AG04449 (cell line): ENCODE measurements at regions not wholly inside any gene's neighbourhood (a gene's known extent, or its start where the extent isn't known, plus 50 kb on each side); places are given as distances from the start of the nearest gene placed in this dataset.

Experiments
- CTCF ChIA-PET: fragments of 350-600 bp; formaldehyde crosslinking; extraction: SDS; loops from one replicate; lab custom pipeline; 2021; ENCODE audit warnings: antibody characterized with exemption; lab: Yijun Ruan, JAX
- POLR2A ChIA-PET: fragments of 400-600, 350-600 bp; formaldehyde crosslinking; extraction: SDS; loops from one replicate; lab custom pipeline; 2020; ENCODE audit warnings: antibody characterized with exemption, inconsistent platforms; lab: Yijun Ruan, JAX
- DNase-seq: peaks from one replicate; pipeline ENCODE4 v3.0.0-alpha.2; 2010; ENCODE audit warnings: low read depth, low spot score
- H3K4me3 ChIP-seq: 2 replicates; pipeline ENCODE4 v1.5.1; 2011; ENCODE audit warnings: low read depth, mild to moderate bottlenecking, control low read depth, low read length
- TF ChIP-seq, protein P1 (sequence below): IDR thresholded peaks from one replicate; pipeline ENCODE4 v1.5.1; 2011; ENCODE audit warnings: mild to moderate bottlenecking, moderate library complexity, low read length, control low read depth, inconsistent platforms; ENCODE audit not compliant: insufficient read depth; ENCODE audit errors: missing control alignments

DNA sequence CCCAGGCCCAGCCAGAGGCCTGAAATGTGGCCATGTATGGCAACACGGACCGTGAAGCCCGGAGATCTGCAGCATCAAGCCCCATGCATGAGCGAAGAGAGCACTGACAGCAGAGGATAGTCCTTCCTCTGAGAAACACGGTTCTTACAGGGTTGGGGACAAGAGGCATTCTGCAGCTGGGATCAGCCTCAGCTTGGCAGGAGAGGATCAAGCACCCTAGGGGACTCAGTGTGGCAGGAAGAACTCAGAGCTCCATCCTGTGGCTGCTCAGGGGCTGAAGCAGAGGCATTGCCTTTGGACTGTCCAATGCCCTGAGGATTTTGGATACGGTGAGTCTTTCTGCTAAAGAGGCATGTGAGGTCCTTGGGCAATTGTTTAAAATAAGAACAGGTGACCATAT lies 368.7 kb downstream of the ZNF516 start:
- TF ChIP-seq, protein P1, sequence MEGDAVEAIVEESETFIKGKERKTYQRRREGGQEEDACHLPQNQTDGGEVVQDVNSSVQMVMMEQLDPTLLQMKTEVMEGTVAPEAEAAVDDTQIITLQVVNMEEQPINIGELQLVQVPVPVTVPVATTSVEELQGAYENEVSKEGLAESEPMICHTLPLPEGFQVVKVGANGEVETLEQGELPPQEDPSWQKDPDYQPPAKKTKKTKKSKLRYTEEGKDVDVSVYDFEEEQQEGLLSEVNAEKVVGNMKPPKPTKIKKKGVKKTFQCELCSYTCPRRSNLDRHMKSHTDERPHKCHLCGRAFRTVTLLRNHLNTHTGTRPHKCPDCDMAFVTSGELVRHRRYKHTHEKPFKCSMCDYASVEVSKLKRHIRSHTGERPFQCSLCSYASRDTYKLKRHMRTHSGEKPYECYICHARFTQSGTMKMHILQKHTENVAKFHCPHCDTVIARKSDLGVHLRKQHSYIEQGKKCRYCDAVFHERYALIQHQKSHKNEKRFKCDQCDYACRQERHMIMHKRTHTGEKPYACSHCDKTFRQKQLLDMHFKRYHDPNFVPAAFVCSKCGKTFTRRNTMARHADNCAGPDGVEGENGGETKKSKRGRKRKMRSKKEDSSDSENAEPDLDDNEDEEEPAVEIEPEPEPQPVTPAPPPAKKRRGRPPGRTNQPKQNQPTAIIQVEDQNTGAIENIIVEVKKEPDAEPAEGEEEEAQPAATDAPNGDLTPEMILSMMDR = no peak
- H3K4me3 ChIP-seq = no peak overlapping the region
- no peak for DNase-seq
- ChIA-PET CTCF (no interaction called here), POLR2A (no interaction called here)

DNA sequence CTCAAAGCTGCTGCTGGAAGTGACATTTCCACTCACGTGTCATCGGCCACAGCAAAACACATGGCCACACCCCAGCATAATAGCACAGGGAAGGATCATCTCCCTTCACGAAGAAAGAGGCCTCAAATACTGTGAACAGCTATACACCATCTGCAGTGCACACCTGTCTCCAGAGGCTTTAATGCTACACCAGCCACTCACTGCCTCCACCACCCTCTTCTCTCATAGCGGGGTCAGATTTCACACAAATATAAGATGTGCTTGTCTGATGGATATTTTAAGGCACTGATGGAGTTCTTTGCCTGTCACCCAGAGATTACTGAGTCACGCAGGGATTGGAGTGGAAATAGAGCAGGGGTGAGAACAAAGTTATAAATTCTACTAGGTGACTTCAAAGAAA lies 374.0 kb downstream of the ZNF516 start:
- CTCF ChIA-PET = no interaction called here

DNA sequence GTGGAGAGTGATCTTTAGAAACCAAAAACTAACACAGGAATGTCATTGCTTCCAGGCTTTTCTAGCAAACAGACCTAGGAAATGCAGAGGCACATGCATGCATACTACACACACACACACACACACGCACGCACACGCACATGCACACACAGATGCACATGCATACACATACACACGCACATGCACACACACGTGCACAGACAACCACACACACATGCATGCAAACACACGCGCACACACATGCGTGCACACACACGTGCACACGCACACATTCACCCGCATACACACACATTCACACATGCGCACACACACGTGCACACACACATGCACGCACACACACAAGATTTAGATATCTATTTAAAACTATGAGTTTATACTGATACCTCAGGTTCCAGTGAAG lies 379.5 kb downstream of the ZNF516 start:
- CTCF ChIA-PET = no interaction called here
- POLR2A ChIA-PET = no interaction called here
- TF ChIP-seq, protein P1 = no peak
- no peak for DNase-seq
- no peak overlapping the region for H3K4me3 ChIP-seq

More for the DNA sequence above, 374.0 kb downstream of the ZNF516 start:
- no peak for DNase-seq
- H3K4me3 ChIP-seq = no peak overlapping the region
- POLR2A ChIA-PET = no interaction called here
- TF ChIP-seq, protein P1 = no peak

DNA sequence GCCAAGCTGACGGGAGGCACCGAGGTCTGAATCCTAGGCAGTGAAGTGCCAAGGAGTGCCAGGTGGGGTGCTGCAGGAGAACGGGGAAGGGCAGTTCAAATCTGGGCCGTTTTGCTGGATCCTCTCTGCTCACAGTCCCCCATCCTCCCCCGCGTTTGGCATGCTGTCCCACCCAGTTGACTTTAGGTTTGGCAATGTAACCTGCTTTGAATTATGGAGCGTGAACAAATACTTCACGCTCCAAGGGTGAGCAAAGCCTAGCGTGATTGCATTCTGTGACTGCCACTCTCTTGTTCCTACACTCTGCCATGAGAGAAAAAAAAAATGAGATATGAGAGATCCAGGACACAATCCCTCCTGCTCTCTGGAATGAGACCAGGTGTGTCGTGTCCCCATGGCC lies 381.9 kb downstream of the ZNF516 start:
- POLR2A ChIA-PET = no interaction called here
- CTCF ChIA-PET = no interaction called here
- no peak overlapping the region for H3K4me3 ChIP-seq
- DNase-seq = no peak
- TF ChIP-seq, protein P1 = no peak

DNA sequence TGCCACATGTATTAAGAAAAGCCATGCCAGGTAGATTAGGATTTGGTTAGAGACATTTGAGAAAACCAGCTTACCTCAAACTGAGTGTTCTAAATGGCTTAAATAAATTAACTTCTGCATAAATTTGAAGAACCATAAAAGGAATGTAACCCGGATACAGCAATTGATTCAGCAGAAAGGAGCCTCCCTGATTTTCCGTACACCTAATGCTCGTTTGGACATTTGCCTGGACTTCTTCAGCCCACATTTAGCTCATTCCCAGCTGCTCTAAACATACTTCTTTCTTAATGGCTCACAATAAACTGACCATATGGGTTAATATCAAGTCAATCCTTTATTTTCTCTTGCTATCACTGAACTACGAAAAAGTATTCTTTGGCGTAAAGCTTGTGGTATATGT lies 392.4 kb downstream of the ZNF516 start:
- ChIA-PET POLR2A (no interaction called here), CTCF (no interaction called here)
- TF ChIP-seq, protein P1 = no peak
- H3K4me3 ChIP-seq = no peak overlapping the region
- no peak for DNase-seq

DNA sequence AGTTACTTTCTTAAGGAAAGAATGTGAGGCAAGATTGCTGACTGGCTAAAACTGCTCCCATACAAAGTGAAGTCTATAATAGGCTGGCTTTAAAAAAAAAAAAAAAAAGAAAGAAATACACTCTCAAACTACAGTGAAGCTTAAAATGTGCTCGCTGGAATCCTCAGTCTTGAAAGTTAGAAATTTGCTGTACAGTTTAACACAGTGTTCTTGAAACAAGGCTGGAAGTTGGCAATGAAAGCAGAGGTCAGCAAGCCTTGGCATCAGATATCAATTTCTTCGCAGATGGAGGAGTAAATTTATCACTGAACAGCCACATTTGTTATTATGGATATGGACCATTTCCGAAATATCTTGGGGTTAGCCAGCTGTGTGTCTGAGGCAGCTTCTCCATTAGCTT lies 392.9 kb downstream of the ZNF516 start:
- TF ChIP-seq, protein P1 = no peak
- H3K4me3 ChIP-seq = no peak overlapping the region
- DNase-seq = no peak
- POLR2A ChIA-PET = no interaction called here
- CTCF ChIA-PET = no interaction called here
